ENCODE measurements at regions not wholly inside any gene's neighbourhood (a gene's known extent, or its start where the extent isn't known, plus 50 kb on each side); places are given as distances from the start of the nearest gene placed in this dataset.

- peaks cover 32% of the 10 kb centered on the region for H3K4me1 Mint-ChIP-seq
- no peak for DNase-seq (ENCODE audit: low spot score)
- H3K27me3 Mint-ChIP-seq (ENCODE audit: low read depth): peaks cover 2% of the 10 kb centered on the region; the same call in 1 of the 2 replicates
- H3K36me3 Mint-ChIP-seq: no peaks in the 10 kb centered on the region
- ChIA-PET POLR2A (no interaction called here), CTCF (interaction anchor here (1.0 to 1.9 kb wide), 2 partner anchors 9 to 75 kb away, joined by 3 to 8 read pairs; no protein-coding TSS in a partner anchor)
- ATAC-seq: no peak
- H3K27ac Mint-ChIP-seq: peak overlapping the region; percentile 83; the same call in 1 of the 2 replicates
- peaks cover 7% of the 10 kb centered on the region; the same call in 1 of the 2 replicates for H3K9me3 Mint-ChIP-seq
- no peak for TF ChIP-seq SOX15 (CRISPR knock-in tag; IDR thresholded peaks at IDR 0.05)
- TF ChIP-seq AR (CRISPR knock-in tag; IDR thresholded peaks at IDR 0.05): no peak
- no peak for TF ChIP-seq ATF6 (CRISPR knock-in tag; IDR thresholded peaks at IDR 0.05)
- TF ChIP-seq ZBTB21 (CRISPR knock-in tag; IDR thresholded peaks at IDR 0.05; ENCODE audit: borderline replicate concordance): no peak
- no peak for TF ChIP-seq RORB (CRISPR knock-in tag; IDR thresholded peaks at IDR 0.05)
- no peak for TF ChIP-seq NFATC4 (CRISPR knock-in tag; IDR thresholded peaks at IDR 0.05)
- no peak for TF ChIP-seq ZNF281 (CRISPR knock-in tag; IDR thresholded peaks at IDR 0.05)
- no peak for TF ChIP-seq ZNF425 (CRISPR knock-in tag; conservative IDR thresholded peaks at IDR 0.05)
- no peak for TF ChIP-seq NR2C2 (CRISPR knock-in tag; IDR thresholded peaks at IDR 0.05)
- no peak for TF ChIP-seq TEAD4 (CRISPR knock-in tag; IDR thresholded peaks at IDR 0.05)
- TF ChIP-seq ERG (CRISPR knock-in tag; IDR thresholded peaks at IDR 0.05): no peak
- no peak for TF ChIP-seq ZNF138 (CRISPR knock-in tag; conservative IDR thresholded peaks at IDR 0.05)
- no peak for TF ChIP-seq MLX (CRISPR knock-in tag; IDR thresholded peaks at IDR 0.05)
- TF ChIP-seq ZNF671 (CRISPR knock-in tag; IDR thresholded peaks at IDR 0.05): no peak
- no peak for TF ChIP-seq ATF3 (CRISPR knock-in tag; conservative IDR thresholded peaks at IDR 0.05)
- no peak overlapping the region for H3K4me3 Mint-ChIP-seq
These were observed 148.9 kb upstream of the PFKP start for GRCh38 chr10:2918489-2918888.
